ENCODE measurements at regions not wholly inside any gene's neighbourhood (a gene's known extent, or its start where the extent isn't known, plus 50 kb on each side); places are given as distances from the start of the nearest gene placed in this dataset.

DNA sequence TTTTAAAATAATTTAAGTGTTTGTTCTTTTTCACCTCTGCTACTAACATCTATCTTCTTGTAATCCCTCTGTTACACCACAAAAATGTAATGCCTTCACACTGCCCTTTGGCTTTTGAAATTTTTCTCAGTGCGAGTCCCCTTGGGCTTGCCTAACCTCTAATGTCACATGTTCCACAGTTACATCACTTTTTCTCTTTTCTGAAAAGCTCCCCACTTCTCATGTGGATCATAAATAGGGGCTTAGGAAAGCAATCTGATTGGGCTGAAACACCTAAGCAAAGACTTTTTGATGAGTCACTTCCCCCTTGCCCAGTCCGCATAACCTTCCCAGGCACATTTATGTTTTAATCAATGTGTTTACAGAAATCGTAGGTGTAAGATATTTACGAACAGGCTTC lies 288.2 kb downstream of the IPMK start:
- no peak overlapping the region for H2AFZ ChIP-seq (ENCODE audit: low read length)
- CTCF ChIA-PET (ENCODE audit: low intra/inter-chr PET ratio, low total read pairs) = no interaction called here
- no peak for DNase-seq (ENCODE audit: low spot score)

DNA sequence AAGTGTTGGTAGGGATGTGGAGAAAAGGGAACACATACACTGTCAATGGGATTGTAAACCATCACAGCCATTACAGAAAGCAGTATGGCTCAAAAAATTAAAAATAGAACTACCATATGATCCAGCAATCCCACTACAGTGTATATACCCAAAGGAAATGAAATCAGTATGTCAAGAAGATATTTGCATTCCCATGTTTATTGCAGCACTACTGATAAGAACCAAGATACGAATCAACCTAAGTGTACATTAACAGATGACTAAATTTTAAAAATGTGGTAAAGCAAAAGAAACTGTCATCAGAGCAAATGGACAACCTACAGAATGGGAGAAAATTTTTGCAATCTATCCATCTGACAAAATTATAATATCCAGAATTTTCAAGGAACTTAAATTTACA lies 290.4 kb downstream of the IPMK start:
- whole genome bisulfite sequencing (ENCODE audit: low lambda C conversion rate) = 0% methylated on average over 1 of the region's 1 CpG

More for the DNA sequence above, 288.2 kb downstream of the IPMK start:
- intact Hi-C loops (cut with micrococcal nuclease; ENCODE audit: unreplicated experiment) (no loop called here), in situ Hi-C loops (cut with HindIII; ENCODE audit: extremely low pct_ligation_motif_present, low pct_unique_long_range_greater_than_20kb) (no loop called here)
- Histone ChIP-seq H3K79me2 (ENCODE audit: insufficient read depth, low read length) (no peaks in the 10 kb centered on the region), H3K36me3 (replicated peaks in 1 of 2; ENCODE audit: control insufficient read depth in 1 of 2, insufficient read depth in 2 of 2, low read length in 2 of 2) (no peaks in the 10 kb centered on the region), H4K20me1 (ENCODE audit: insufficient read depth, low read length) (no peaks in the 10 kb centered on the region), H3K4me2 (ENCODE audit: low read depth, low read length) (no peak overlapping the region), H3K4me1 (ENCODE audit: insufficient read depth, low read length) (no peaks in the 10 kb centered on the region), H3K27ac (ENCODE audit: extremely low read length, insufficient read depth, low read length) (no peak overlapping the region), H3K27me3 (ENCODE audit: control insufficient read depth in 1 of 2, insufficient read depth in 2 of 2, low read length in 2 of 2) (no peaks in the 10 kb centered on the region), H3K9ac (ENCODE audit: insufficient read depth, low read depth, low read length) (no peak overlapping the region), H3K9me3 (ENCODE audit: low read length) (no peaks in the 10 kb centered on the region), H3K4me3 (replicated peaks in 1 of 3; ENCODE audit: insufficient read depth in 1 of 3, low read depth in 2 of 3, low read length in 3 of 3) (no peak overlapping the region)
- TF ChIP-seq NFE2L2 (IDR thresholded peaks at IDR 0.05; ENCODE audit: low read length) (peak; percentile 46; the same call in 1 of the 2 replicates), MATR3 (CRISPR knock-in tag; IDR thresholded peaks at IDR 0.05) (no peak)
- TF ChIP-seq, protein P1, sequence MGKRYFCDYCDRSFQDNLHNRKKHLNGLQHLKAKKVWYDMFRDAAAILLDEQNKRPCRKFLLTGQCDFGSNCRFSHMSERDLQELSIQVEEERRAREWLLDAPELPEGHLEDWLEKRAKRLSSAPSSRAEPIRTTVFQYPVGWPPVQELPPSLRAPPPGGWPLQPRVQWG (CRISPR knock-in tag; IDR thresholded peaks at IDR 0.05; ENCODE audit: borderline replicate concordance, low read depth) = no peak
- no TSS peak for BruUV-seq (replicated peaks)
- POLR2A ChIA-PET = no interaction called here
- ATAC-seq = no peak
- FAIRE-seq = no peak
- whole genome bisulfite sequencing (ENCODE audit: low lambda C conversion rate) = 0% methylated on average over 4 of the region's 4 CpGs

More for the DNA sequence above, 290.4 kb downstream of the IPMK start:
- Histone ChIP-seq H3K36me3 (replicated peaks in 1 of 2; ENCODE audit: control insufficient read depth in 1 of 2, insufficient read depth in 2 of 2, low read length in 2 of 2) (no peaks in the 10 kb centered on the region), H3K9ac (ENCODE audit: insufficient read depth, low read depth, low read length) (no peak overlapping the region), H3K27ac (ENCODE audit: extremely low read length, insufficient read depth, low read length) (no peak overlapping the region), H2AFZ (ENCODE audit: low read length) (no peak overlapping the region), H3K4me2 (ENCODE audit: low read depth, low read length) (no peak overlapping the region), H4K20me1 (ENCODE audit: insufficient read depth, low read length) (no peaks in the 10 kb centered on the region), H3K79me2 (ENCODE audit: insufficient read depth, low read length) (no peaks in the 10 kb centered on the region), H3K4me1 (ENCODE audit: insufficient read depth, low read length) (no peaks in the 10 kb centered on the region), H3K9me3 (ENCODE audit: low read length) (no peaks in the 10 kb centered on the region), H3K4me3 (replicated peaks in 1 of 3; ENCODE audit: insufficient read depth in 1 of 3, low read depth in 2 of 3, low read length in 3 of 3) (no peak overlapping the region), H3K27me3 (ENCODE audit: control insufficient read depth in 1 of 2, insufficient read depth in 2 of 2, low read length in 2 of 2) (no peaks in the 10 kb centered on the region)
- no peak for ATAC-seq
- POLR2A ChIA-PET = no interaction called here
- in situ Hi-C loops (cut with HindIII; ENCODE audit: extremely low pct_ligation_motif_present, low pct_unique_long_range_greater_than_20kb) (no loop called here), intact Hi-C loops (cut with micrococcal nuclease; ENCODE audit: unreplicated experiment) (no loop called here)
- CTCF ChIA-PET (ENCODE audit: low intra/inter-chr PET ratio, low total read pairs) = no interaction called here
- TF ChIP-seq HNF4G (IDR thresholded peaks at IDR 0.05; ENCODE audit: borderline replicate concordance, low read depth, low read length) = no peak
- no peak for TF ChIP-seq HNF4G (CRISPR knock-in tag; IDR thresholded peaks at IDR 0.05; ENCODE audit: borderline replicate concordance, low read depth)
- no peak for TF ChIP-seq MTF1 (CRISPR knock-in tag; IDR thresholded peaks at IDR 0.05)
- no peak for TF ChIP-seq ZNF234 (CRISPR knock-in tag; conservative IDR thresholded peaks at IDR 0.05)
- no peak for TF ChIP-seq MBNL3 (CRISPR knock-in tag; conservative IDR thresholded peaks at IDR 0.05)
- TF ChIP-seq ZFP36L1 (CRISPR knock-in tag; IDR thresholded peaks at IDR 0.05) = no peak
- no peak for TF ChIP-seq ZFP82 (CRISPR knock-in tag; IDR thresholded peaks at IDR 0.05; ENCODE audit: borderline replicate concordance)
- TF ChIP-seq NR3C1 (CRISPR knock-in tag; IDR thresholded peaks at IDR 0.05) = no peak
- TF ChIP-seq E2F2 (CRISPR knock-in tag; IDR thresholded peaks at IDR 0.05; ENCODE audit: borderline replicate concordance) = no peak
- TF ChIP-seq, protein P2, sequence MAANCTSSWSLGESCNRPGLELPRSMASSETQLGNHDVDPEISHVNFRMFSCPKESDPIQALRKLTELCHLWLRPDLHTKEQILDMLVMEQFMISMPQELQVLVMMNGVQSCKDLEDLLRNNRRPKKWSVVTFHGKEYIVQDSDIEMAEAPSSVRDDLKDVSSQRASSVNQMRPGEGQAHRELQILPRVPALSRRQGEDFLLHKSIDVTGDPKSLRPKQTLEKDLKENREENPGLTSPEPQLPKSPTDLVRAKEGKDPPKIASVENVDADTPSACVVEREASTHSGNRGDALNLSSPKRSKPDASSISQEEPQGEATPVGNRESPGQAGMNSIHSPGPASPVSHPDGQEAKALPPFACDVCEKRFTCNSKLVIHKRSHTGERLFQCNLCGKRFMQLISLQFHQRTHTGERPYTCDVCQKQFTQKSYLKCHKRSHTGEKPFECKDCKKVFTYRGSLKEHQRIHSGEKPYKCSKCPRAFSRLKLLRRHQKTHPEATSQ (CRISPR knock-in tag; IDR thresholded peaks at IDR 0.05; ENCODE audit: borderline replicate concordance) = no peak
- TF ChIP-seq ZNF235 (CRISPR knock-in tag; IDR thresholded peaks at IDR 0.05; ENCODE audit: borderline replicate concordance) = no peak
- no TSS peak for BruUV-seq (replicated peaks)
- no peak for DNase-seq (ENCODE audit: low spot score)
- FAIRE-seq = no peak

All from HepG2 (cell line).